CD4-positive, alpha-beta T cell (primary cell): ENCODE measurements at regions not wholly inside any gene's neighbourhood (a gene's known extent, or its start where the extent isn't known, plus 50 kb on each side); places are given as distances from the start of the nearest gene placed in this dataset.

ENCODE experiments used
- ATAC-seq: fragments of 200-7000 bp; cut with Tn5 transposase; one replicate; pipeline ENCODE4 v1.10.0; 2022; ENCODE audit warnings: mild to moderate bottlenecking; ENCODE audit not compliant: poor library complexity
- CTCF ChIA-PET: fragments of 350-600 bp; sonication (Branson Sonifier 250); formaldehyde crosslinking; loops from one replicate; lab custom pipeline; 2021; ENCODE audit warnings: antibody characterized with exemption, inconsistent platforms; lab: Charles Lee
- POLR2A ChIA-PET: fragments of 350-600 bp; sonication (Branson Sonifier 250); formaldehyde crosslinking; loops from one replicate; lab custom pipeline; 2021; ENCODE audit warnings: antibody characterized with exemption, inconsistent platforms; lab: Charles Lee
- DNase-seq, 14 experiments: peaks; one replicate each; pipeline ENCODE4 v3.0.0-alpha.2; 2013 to 2020; ENCODE audit warnings: mixed read lengths in 2 of 14
- H3K27ac ChIP-seq, 2 donors: one replicate each; pipeline versions ENCODE4 v1.5.1 to v1.7.0; 2013; ENCODE audit warnings: low read length in 2 of 2, low read depth in 1 of 2, mild to moderate bottlenecking in 1 of 2
- H3K27me3 ChIP-seq, 2 experiments: 1 replicate in 1 of 2; 2 replicates in 1 of 2; pipeline versions ENCODE4 v1.6.1 to v1.7.0; 2013; ENCODE audit warnings: low read length in 2 of 2, control low read depth in 1 of 2, mild to moderate bottlenecking in 1 of 2, moderate library complexity in 1 of 2; ENCODE audit not compliant: insufficient read depth in 2 of 2, control insufficient read depth in 1 of 2
- H3K36me3 ChIP-seq: one replicate; pipeline ENCODE4 v1.6.1; 2013; ENCODE audit warnings: low read length, control low read depth; ENCODE audit not compliant: insufficient read depth
- H3K4me1 ChIP-seq: one replicate; pipeline ENCODE4 v1.6.1; 2013; ENCODE audit warnings: low read length, control low read depth; ENCODE audit not compliant: insufficient read depth
- H3K4me3 ChIP-seq: one replicate; pipeline ENCODE4 v1.5.1; 2013; ENCODE audit warnings: mild to moderate bottlenecking, low read length, moderate library complexity
- H3K9me3 ChIP-seq, 2 experiments: 1 replicate in 1 of 2; 2 replicates in 1 of 2; pipeline versions ENCODE4 v1.6.1 to v1.7.0; 2013; ENCODE audit warnings: low read length in 2 of 2, mild to moderate bottlenecking in 2 of 2, control low read depth in 1 of 2, moderate library complexity in 1 of 2; ENCODE audit not compliant: control insufficient read depth in 1 of 2, insufficient read depth in 1 of 2
- H3K27ac Mint-ChIP-seq: one replicate; pipeline ENCODE4 v1.8.0; 2020; ENCODE audit warnings: mixed read lengths
- H3K27me3 Mint-ChIP-seq: one replicate; pipeline ENCODE4 v1.8.0; 2021; ENCODE audit warnings: mixed read lengths
- H3K36me3 Mint-ChIP-seq: one replicate; pipeline ENCODE4 v1.8.0; 2021; ENCODE audit warnings: low read depth, mixed read lengths
- H3K4me1 Mint-ChIP-seq: one replicate; pipeline ENCODE4 v1.8.0; 2021; ENCODE audit warnings: low read depth, mixed read lengths
- H3K4me3 Mint-ChIP-seq: one replicate; pipeline ENCODE4 v1.8.0; 2020; ENCODE audit warnings: mild to moderate bottlenecking, mixed read lengths
- H3K9me3 Mint-ChIP-seq: one replicate; pipeline ENCODE4 v1.8.0; 2020; ENCODE audit warnings: mixed read lengths
- intact Hi-C, 2 experiments: fragments of 100-400 bp; cut with DNase I in 1 of 2; cut with micrococcal nuclease in 1 of 2; formaldehyde crosslinking; loops; one replicate each; pipeline versions ENCODE4 v1.15.1 to v1.9.0; 2023 to 2025; cut with DNase I, micrococcal nuclease
- TF ChIP-seq, protein P1 (sequence below): fragments of 200-600 bp; IDR thresholded peaks from one replicate; pipeline ENCODE4 v1.8.0; 2022; ENCODE audit warnings: antibody characterized with exemption, mild to moderate bottlenecking

DNA sequence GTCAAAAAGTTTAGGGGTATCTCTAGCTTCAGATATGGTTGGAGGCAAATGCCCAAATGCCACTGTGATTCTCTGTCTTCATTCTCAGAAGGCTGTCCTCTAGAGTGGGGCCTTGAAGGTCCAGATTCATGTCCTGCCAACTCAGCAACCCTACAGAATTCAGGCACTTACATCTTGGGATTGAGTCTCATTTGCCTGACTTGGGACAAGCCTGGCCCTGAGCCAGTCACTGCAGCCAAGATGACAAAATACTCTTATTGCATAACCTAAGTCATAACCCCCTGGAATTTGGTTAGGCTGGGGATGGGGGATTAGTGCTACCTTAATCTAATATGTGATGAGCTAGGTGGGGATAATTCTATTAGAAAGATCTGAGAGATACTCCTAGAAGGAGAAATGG is 100.5 kb downstream of the AREG start:
- DNase-seq (no peak), ATAC-seq (no peak)
- Mint-ChIP-seq H3K27ac (no peak overlapping the region), H3K9me3 (no peaks in the 10 kb centered on the region), H3K27me3 (no peaks in the 10 kb centered on the region), H3K4me1 (peaks cover 7% of the 10 kb centered on the region), H3K36me3 (no peaks in the 10 kb centered on the region), H3K4me3 (no peak overlapping the region)
- TF ChIP-seq, protein P1, sequence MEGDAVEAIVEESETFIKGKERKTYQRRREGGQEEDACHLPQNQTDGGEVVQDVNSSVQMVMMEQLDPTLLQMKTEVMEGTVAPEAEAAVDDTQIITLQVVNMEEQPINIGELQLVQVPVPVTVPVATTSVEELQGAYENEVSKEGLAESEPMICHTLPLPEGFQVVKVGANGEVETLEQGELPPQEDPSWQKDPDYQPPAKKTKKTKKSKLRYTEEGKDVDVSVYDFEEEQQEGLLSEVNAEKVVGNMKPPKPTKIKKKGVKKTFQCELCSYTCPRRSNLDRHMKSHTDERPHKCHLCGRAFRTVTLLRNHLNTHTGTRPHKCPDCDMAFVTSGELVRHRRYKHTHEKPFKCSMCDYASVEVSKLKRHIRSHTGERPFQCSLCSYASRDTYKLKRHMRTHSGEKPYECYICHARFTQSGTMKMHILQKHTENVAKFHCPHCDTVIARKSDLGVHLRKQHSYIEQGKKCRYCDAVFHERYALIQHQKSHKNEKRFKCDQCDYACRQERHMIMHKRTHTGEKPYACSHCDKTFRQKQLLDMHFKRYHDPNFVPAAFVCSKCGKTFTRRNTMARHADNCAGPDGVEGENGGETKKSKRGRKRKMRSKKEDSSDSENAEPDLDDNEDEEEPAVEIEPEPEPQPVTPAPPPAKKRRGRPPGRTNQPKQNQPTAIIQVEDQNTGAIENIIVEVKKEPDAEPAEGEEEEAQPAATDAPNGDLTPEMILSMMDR: no peak
- intact Hi-C loops: no loop called here
- no peaks in the 10 kb centered on the region for H3K27me3 ChIP-seq
- no peaks in the 10 kb centered on the region for H3K4me1 ChIP-seq
- CTCF ChIA-PET: interaction anchor here (1.3 kb wide), 1 partner anchor 14 kb away, joined by 3 read pairs; no protein-coding TSS in a partner anchor
- POLR2A ChIA-PET: interaction anchor here (0.6 kb wide), 1 partner anchor 18 kb away, joined by 3 read pairs; no protein-coding TSS in a partner anchor
- no peak overlapping the region for H3K27ac ChIP-seq
- no peaks in the 10 kb centered on the region for H3K36me3 ChIP-seq
- H3K4me3 ChIP-seq: no peak overlapping the region
- H3K9me3 ChIP-seq: peaks cover 0 to 3% of the 10 kb centered on the region in 2 experiments

DNA sequence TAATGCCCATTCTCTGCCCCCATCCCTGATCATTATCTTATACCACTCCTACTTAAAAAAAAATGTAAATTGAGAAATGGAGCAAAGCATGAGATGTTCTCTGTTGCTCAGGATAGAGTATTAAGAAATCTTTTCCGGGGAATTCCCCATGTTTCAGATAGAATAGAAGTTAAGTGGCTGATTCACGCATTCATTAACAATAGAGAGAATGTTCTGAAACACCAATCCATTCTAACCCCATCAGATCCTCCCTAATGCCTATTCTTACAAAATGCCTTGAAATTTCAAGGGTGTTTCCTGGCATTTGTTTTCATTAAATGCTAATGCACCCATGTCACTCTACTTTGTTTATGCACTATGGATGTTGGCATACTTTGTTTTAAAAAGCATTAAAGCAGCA is 101.1 kb downstream of the AREG start:
- DNase-seq (peak in 1 of 14 experiments; percentile 17), ATAC-seq (no peak)
- ChIA-PET POLR2A (no interaction called here), CTCF (interaction anchor here (1.3 kb wide), 1 partner anchor 14 kb away, joined by 3 read pairs; no protein-coding TSS in a partner anchor)
- Mint-ChIP-seq H3K4me3 (no peak overlapping the region), H3K4me1 (peaks cover 7% of the 10 kb centered on the region), H3K27ac (no peak overlapping the region), H3K36me3 (no peaks in the 10 kb centered on the region), H3K9me3 (no peaks in the 10 kb centered on the region), H3K27me3 (no peaks in the 10 kb centered on the region)
- TF ChIP-seq, protein P1: no peak
- no peaks in the 10 kb centered on the region for H3K27me3 ChIP-seq
- no peaks in the 10 kb centered on the region for H3K4me1 ChIP-seq
- intact Hi-C loops: no loop called here
- H3K4me3 ChIP-seq: no peak overlapping the region
- no peaks in the 10 kb centered on the region for H3K36me3 ChIP-seq
- no peak overlapping the region for H3K27ac ChIP-seq
- H3K9me3 ChIP-seq: peaks cover 0 to 3% of the 10 kb centered on the region in 2 experiments

DNA sequence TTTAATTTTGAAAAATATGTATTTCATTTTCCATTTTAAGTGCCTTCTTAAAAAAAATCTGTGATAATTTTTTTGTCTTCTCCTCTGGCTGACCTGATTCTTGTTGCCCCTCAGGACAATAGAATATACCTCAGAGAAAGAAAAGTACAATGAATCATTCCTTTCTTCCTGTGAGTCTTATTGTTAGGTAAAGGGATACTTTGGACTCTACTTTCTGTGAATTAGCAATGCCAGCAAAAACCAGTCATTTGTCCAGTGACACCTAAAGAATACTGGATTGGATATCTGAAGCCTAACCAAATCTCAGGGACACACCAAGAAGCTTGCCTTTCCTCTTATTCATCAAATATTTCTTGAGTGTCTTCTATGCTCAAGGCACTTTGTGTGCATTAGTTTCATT is 102.1 kb downstream of the AREG start:
- no peak for ATAC-seq
- DNase-seq: no peak
- no peaks in the 10 kb centered on the region for H3K4me1 ChIP-seq
- no peaks in the 10 kb centered on the region for H3K36me3 ChIP-seq
- intact Hi-C loops: no loop called here
- no peak overlapping the region for H3K4me3 ChIP-seq
- TF ChIP-seq, protein P1: no peak
- H3K36me3 Mint-ChIP-seq: no peaks in the 10 kb centered on the region
- peaks cover 7% of the 10 kb centered on the region for H3K4me1 Mint-ChIP-seq
- peaks cover 0 to 3% of the 10 kb centered on the region in 2 experiments for H3K9me3 ChIP-seq
- H3K27me3 ChIP-seq: no peaks in the 10 kb centered on the region
- H3K4me3 Mint-ChIP-seq: no peak overlapping the region
- no peaks in the 10 kb centered on the region for H3K27me3 Mint-ChIP-seq
- no peaks in the 10 kb centered on the region for H3K9me3 Mint-ChIP-seq
- no peak overlapping the region for H3K27ac Mint-ChIP-seq
- ChIA-PET CTCF (no interaction called here), POLR2A (no interaction called here)
- H3K27ac ChIP-seq: no peak overlapping the region
